ENCODE measurements at regions not wholly inside any gene's neighbourhood (a gene's known extent, or its start where the extent isn't known, plus 50 kb on each side); places are given as distances from the start of the nearest gene placed in this dataset.
"Not testable (repeated sequence)": the region's sequence is repeated elsewhere in the genome, so short reads cannot be mapped to it uniquely, and the experiment has no call there.

GRCh38 chr9:74138182-74138581, 359.0 kb upstream of the RORB start:
- H3K36me3 ChIP-seq (ENCODE audit: control insufficient read depth, insufficient read depth, low read length), result no peaks in the 10 kb centered on the region
- H3K27me3 ChIP-seq (ENCODE audit: control insufficient read depth, insufficient read depth, low read length), result no peaks in the 10 kb centered on the region
- TF ChIP-seq CTCF (IDR thresholded peaks at IDR 0.05; ENCODE audit: insufficient read depth, low read length, poor library complexity, severe bottlenecking), result no peak
- no peak overlapping the region for H3K4me3 ChIP-seq (ENCODE audit: low read depth, low read length)
- no peak for DNase-seq (ENCODE audit: low read depth)

- no peak overlapping the region for H3K4me3 ChIP-seq (ENCODE audit: low read depth, low read length)
- no peaks in the 10 kb centered on the region for H3K27me3 ChIP-seq (ENCODE audit: control insufficient read depth, insufficient read depth, low read length)
- no peak for DNase-seq (ENCODE audit: low read depth)
- H3K36me3 ChIP-seq (ENCODE audit: control insufficient read depth, insufficient read depth, low read length), result no peaks in the 10 kb centered on the region
- TF ChIP-seq CTCF (IDR thresholded peaks at IDR 0.05; ENCODE audit: insufficient read depth, low read length, poor library complexity, severe bottlenecking), result no peak
Measured at GRCh38 chr9:74140141-74140540, 357.0 kb upstream of the RORB start.

- no peak for TF ChIP-seq CTCF (IDR thresholded peaks at IDR 0.05; ENCODE audit: insufficient read depth, low read length, poor library complexity, severe bottlenecking)
- DNase-seq (ENCODE audit: low read depth), result no peak
- H3K4me3 ChIP-seq (ENCODE audit: low read depth, low read length), result no peak overlapping the region
Measured at GRCh38 chr9:74147906-74148305, 349.2 kb upstream of the RORB start.

GRCh38 chr9:74172874-74173273, 324.3 kb upstream of the RORB start:
- no peak for TF ChIP-seq CTCF (IDR thresholded peaks at IDR 0.05; ENCODE audit: insufficient read depth, low read length, poor library complexity, severe bottlenecking)
- no peak overlapping the region for H3K4me3 ChIP-seq (ENCODE audit: low read depth, low read length)
- no peak for DNase-seq (ENCODE audit: low read depth)
- no peaks in the 10 kb centered on the region for H3K27me3 ChIP-seq (ENCODE audit: control insufficient read depth, insufficient read depth, low read length)
- H3K36me3 ChIP-seq (ENCODE audit: control insufficient read depth, insufficient read depth, low read length), result no peaks in the 10 kb centered on the region

More at GRCh38 chr9:74147906-74148305, 349.2 kb upstream of the RORB start:
- no peaks in the 10 kb centered on the region for H3K36me3 ChIP-seq (ENCODE audit: control insufficient read depth, insufficient read depth, low read length)
- H3K27me3 ChIP-seq (ENCODE audit: control insufficient read depth, insufficient read depth, low read length), result no peaks in the 10 kb centered on the region

- no peaks in the 10 kb centered on the region for H3K27me3 ChIP-seq (ENCODE audit: control insufficient read depth, insufficient read depth, low read length)
- H3K4me3 ChIP-seq (ENCODE audit: low read depth, low read length), result no peak overlapping the region
- no peak for DNase-seq (ENCODE audit: low read depth)
Measured at GRCh38 chr9:74173284-74173683, 323.9 kb upstream of the RORB start.

GRCh38 chr9:74197771-74198170, 299.4 kb upstream of the RORB start:
- H3K27me3 ChIP-seq (ENCODE audit: control insufficient read depth, insufficient read depth, low read length); DNase-seq (ENCODE audit: low read depth); H3K4me3 ChIP-seq (ENCODE audit: low read depth, low read length): not testable (repeated sequence)

More at GRCh38 chr9:74173284-74173683, 323.9 kb upstream of the RORB start:
- no peak for TF ChIP-seq CTCF (IDR thresholded peaks at IDR 0.05; ENCODE audit: insufficient read depth, low read length, poor library complexity, severe bottlenecking)
- H3K36me3 ChIP-seq (ENCODE audit: control insufficient read depth, insufficient read depth, low read length), result no peaks in the 10 kb centered on the region

More at GRCh38 chr9:74197771-74198170, 299.4 kb upstream of the RORB start:
- not testable (repeated sequence) for H3K36me3 ChIP-seq (ENCODE audit: control insufficient read depth, insufficient read depth, low read length)

Measured in kidney epithelial cell (primary cell).